Liver (tissue), 8 donors: ENCODE measurements at regions not wholly inside any gene's neighbourhood (a gene's known extent, or its start where the extent isn't known, plus 50 kb on each side); places are given as distances from the start of the nearest gene placed in this dataset.

Experiments
- DNase-seq: peaks from one replicate; pipeline ENCODE4 v3.0.0-alpha.2; 2017; ENCODE audit warnings: low spot score
- H3K27ac ChIP-seq, 2 donors: one replicate each; pipeline ENCODE4 v1.7.0; 2013; ENCODE audit warnings: inconsistent platforms in 2 of 2, low read length in 2 of 2, control low read depth in 1 of 2, low read depth in 1 of 2, mild to moderate bottlenecking in 1 of 2
- H3K27me3 ChIP-seq, 4 donors: one replicate each; pipeline versions ENCODE4 v1.6.1 to v1.7.0; 2013; ENCODE audit warnings: low read length in 3 of 4, inconsistent platforms in 1 of 4, mild to moderate bottlenecking in 1 of 4, moderate library complexity in 1 of 4; ENCODE audit not compliant: control insufficient read depth in 4 of 4, insufficient read depth in 4 of 4
- H3K36me3 ChIP-seq, 4 donors: one replicate each; pipeline versions ENCODE4 v1.6.1 to v1.7.0; 2013; ENCODE audit warnings: low read length in 3 of 4, mild to moderate bottlenecking in 3 of 4, low read depth in 1 of 4, moderate library complexity in 1 of 4; ENCODE audit not compliant: control insufficient read depth in 4 of 4, insufficient read depth in 3 of 4
- H3K4me1 ChIP-seq, 4 donors: one replicate each; pipeline versions ENCODE4 v1.6.1 to v1.7.0; 2013; ENCODE audit warnings: low read length in 3 of 4, mild to moderate bottlenecking in 3 of 4, moderate library complexity in 1 of 4; ENCODE audit not compliant: control insufficient read depth in 4 of 4, insufficient read depth in 4 of 4
- H3K4me3 ChIP-seq, 3 donors: one replicate each; pipeline versions ENCODE4 v1.6.1 to v1.7.0; 2013; ENCODE audit warnings: low read length in 3 of 3, control low read depth in 1 of 3, low read depth in 1 of 3, mild to moderate bottlenecking in 1 of 3
- H3K9ac ChIP-seq, 2 donors: one replicate each; pipeline ENCODE4 v1.7.0; 2013; ENCODE audit warnings: low read length in 2 of 2, mild to moderate bottlenecking in 2 of 2, moderate library complexity in 2 of 2, control low read depth in 1 of 2, low read depth in 1 of 2
- H3K9me3 ChIP-seq, 4 donors: one replicate each; pipeline versions ENCODE4 v1.6.1 to v1.7.0; 2013; ENCODE audit warnings: low read length in 3 of 4; ENCODE audit not compliant: control insufficient read depth in 4 of 4
- EGR1 ChIP-seq, 2 donors: IDR thresholded peaks; 2 replicates each; pipeline ENCODE4 v1.6.1; 2016 to 2018; ENCODE audit warnings: antibody characterized with exemption in 2 of 2, low read depth in 2 of 2
- FOXA1 ChIP-seq: IDR thresholded peaks from 2 replicates; pipeline ENCODE4 v1.6.1; 2016; ENCODE audit warnings: antibody characterized with exemption
- FOXA2 ChIP-seq: IDR thresholded peaks from 2 replicates; pipeline ENCODE4 v1.6.1; 2016; ENCODE audit warnings: antibody characterized with exemption
- HNF4A ChIP-seq, 2 donors: conservative IDR thresholded peaks; 2 replicates each; pipeline ENCODE4 v1.6.1; 2016; ENCODE audit warnings: antibody characterized with exemption in 2 of 2, mild to moderate bottlenecking in 2 of 2
- HNF4G ChIP-seq: IDR thresholded peaks from 2 replicates; pipeline ENCODE4 v1.6.1; 2016; ENCODE audit warnings: antibody characterized with exemption
- JUND ChIP-seq, 2 donors: IDR thresholded peaks; 2 replicates each; pipeline ENCODE4 v1.6.1; 2016; ENCODE audit warnings: antibody characterized with exemption in 2 of 2
- NR2F2 ChIP-seq: IDR thresholded peaks from 2 replicates; pipeline ENCODE4 v1.6.1; 2016; ENCODE audit warnings: antibody characterized with exemption
- RAD21 ChIP-seq, 2 donors: IDR thresholded peaks; 2 replicates each; pipeline ENCODE4 v1.6.1; 2016; ENCODE audit warnings: antibody characterized with exemption in 2 of 2, mild to moderate bottlenecking in 2 of 2
- RXRA ChIP-seq, 2 donors: IDR thresholded peaks; 2 replicates each; pipeline ENCODE4 v1.6.1; 2017 to 2018; ENCODE audit warnings: antibody characterized with exemption in 2 of 2, mild to moderate bottlenecking in 1 of 2
- TAF1 ChIP-seq: conservative IDR thresholded peaks from 2 replicates; pipeline ENCODE4 v1.6.1; 2016; ENCODE audit warnings: antibody characterized with exemption, mild to moderate bottlenecking
- YY1 ChIP-seq: IDR thresholded peaks from 2 replicates; pipeline ENCODE4 v1.6.1; 2016; ENCODE audit warnings: antibody characterized with exemption, mild to moderate bottlenecking
- WGBS: extraction: QIAGEN DNeasy Blood & Tissue Kit; methylation state at CpG from one replicate; pipeline ENCODE4 v1.1.7; 2013; 5-methylcytosine and 5-hydroxymethylcytosine counted together
- TF ChIP-seq, protein P1 (sequence below): IDR thresholded peaks from 2 replicates; pipeline ENCODE4 v1.6.1; 2016; ENCODE audit warnings: antibody characterized with exemption
- TF ChIP-seq, protein P2 (sequence below): IDR thresholded peaks from 2 replicates; pipeline ENCODE4 v1.6.1; 2016; ENCODE audit warnings: antibody characterized with exemption
- TF ChIP-seq, protein P3 (sequence below): IDR thresholded peaks from 2 replicates; pipeline ENCODE4 v1.6.1; 2016; ENCODE audit warnings: antibody characterized with exemption
- TF ChIP-seq, protein P4 (sequence below): fragments of 150-350 bp; IDR thresholded peaks from 2 replicates; pipeline ENCODE4 v1.5.1; 2017; ENCODE audit warnings: improper control_type of control experiment, low read depth, low read length; ENCODE audit not compliant: missing input control
- TF ChIP-seq, protein P5 (sequence below): IDR thresholded peaks from 2 replicates; pipeline ENCODE4 v1.6.1; 2016; ENCODE audit warnings: antibody characterized with exemption, mild to moderate bottlenecking
- donor health status: healthy.
- donor health status: healthy.
- donor health status: healthy.
- donor health status: healthy.
- donor health status: healthy.

DNA sequence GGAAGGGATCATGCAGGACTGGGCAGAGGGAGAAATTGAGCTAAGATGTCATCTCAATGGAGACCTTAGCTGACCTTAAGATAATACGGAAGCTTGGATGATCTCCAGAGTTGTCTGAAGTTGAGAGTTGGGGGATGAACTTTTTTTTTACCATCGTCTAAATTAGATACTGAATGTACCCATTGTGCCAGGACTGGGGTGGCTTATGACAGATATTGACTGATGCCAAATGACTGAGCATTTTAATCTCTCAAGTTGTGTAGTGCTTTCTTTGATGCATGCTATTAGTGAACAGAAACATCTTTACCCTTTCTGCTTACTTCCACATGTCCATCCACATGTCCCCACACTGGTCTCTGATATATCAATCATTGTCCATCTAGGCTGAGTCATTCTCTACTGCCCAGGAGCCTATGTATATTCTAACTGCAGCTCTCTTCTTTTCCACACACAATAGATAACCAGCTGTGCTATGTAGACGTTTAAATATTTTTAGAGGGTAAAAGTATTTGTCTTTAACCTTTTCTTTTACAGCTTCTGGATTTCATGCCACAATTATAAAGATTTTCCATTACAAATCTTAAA lies 60.2 kb upstream of the ZKSCAN2 start:
- H3K9me3 ChIP-seq = peaks cover 0 to 9% (median 4%) of the 10 kb centered on the region in 4 donors

DNA sequence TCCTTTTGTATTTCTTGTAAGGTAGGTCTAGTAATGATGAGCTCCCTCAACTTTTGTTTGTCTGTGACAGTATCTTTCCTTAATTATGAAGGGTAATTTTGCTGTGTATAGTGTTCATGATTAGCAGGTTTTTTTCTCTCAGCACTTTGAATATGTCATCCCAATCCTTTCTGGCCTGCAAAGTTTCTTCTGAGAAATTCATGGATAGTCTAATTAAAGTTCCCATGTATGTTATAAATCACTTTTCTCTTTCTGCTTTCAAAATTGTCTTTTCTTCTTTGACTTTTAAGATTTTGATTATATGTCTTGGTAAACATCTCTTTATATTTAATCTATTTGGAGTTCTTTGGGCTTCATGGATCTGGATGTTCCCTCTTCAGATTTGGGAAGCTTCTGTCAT lies 54.3 kb upstream of the ZKSCAN2 start:
- H3K4me3 ChIP-seq = no peak overlapping the region
- TF ChIP-seq FOXA2 (no peak), TAF1 (no peak), HNF4G (no peak)
- TF ChIP-seq, protein P1, sequence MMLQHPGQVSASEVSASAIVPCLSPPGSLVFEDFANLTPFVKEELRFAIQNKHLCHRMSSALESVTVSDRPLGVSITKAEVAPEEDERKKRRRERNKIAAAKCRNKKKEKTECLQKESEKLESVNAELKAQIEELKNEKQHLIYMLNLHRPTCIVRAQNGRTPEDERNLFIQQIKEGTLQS = no peak
- H3K27ac ChIP-seq = no peak overlapping the region
- no peaks in the 10 kb centered on the region for H3K36me3 ChIP-seq
- no peaks in the 10 kb centered on the region for H3K27me3 ChIP-seq
- H3K4me1 ChIP-seq = no peaks in the 10 kb centered on the region
- no peak overlapping the region for H3K9ac ChIP-seq
- H3K9me3 ChIP-seq = peaks cover 3 to 16% (median 11%) of the 10 kb centered on the region in 4 donors
- DNase-seq = no peak

More for the DNA sequence above, 60.2 kb upstream of the ZKSCAN2 start:
- no peak overlapping the region for H3K4me3 ChIP-seq
- H3K9ac ChIP-seq = no peak overlapping the region
- H3K27me3 ChIP-seq = no peaks in the 10 kb centered on the region
- TF ChIP-seq FOXA1 (no peak), HNF4A (conservative IDR thresholded peaks at IDR 0.05) (no peak), YY1 (no peak), TAF1 (no peak), HNF4G (no peak), RAD21 (IDR thresholded peaks at IDR 0.05) (no peak)
- TF ChIP-seq, protein P1 = no peak
- TF ChIP-seq, protein P2, sequence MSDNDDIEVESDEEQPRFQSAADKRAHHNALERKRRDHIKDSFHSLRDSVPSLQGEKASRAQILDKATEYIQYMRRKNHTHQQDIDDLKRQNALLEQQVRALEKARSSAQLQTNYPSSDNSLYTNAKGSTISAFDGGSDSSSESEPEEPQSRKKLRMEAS = no peak
- no peak overlapping the region for H3K27ac ChIP-seq
- DNase-seq = no peak
- no peaks in the 10 kb centered on the region for H3K36me3 ChIP-seq
- WGBS = 49% methylated on average over 3 of the region's 3 CpGs
- no peaks in the 10 kb centered on the region for H3K4me1 ChIP-seq

DNA sequence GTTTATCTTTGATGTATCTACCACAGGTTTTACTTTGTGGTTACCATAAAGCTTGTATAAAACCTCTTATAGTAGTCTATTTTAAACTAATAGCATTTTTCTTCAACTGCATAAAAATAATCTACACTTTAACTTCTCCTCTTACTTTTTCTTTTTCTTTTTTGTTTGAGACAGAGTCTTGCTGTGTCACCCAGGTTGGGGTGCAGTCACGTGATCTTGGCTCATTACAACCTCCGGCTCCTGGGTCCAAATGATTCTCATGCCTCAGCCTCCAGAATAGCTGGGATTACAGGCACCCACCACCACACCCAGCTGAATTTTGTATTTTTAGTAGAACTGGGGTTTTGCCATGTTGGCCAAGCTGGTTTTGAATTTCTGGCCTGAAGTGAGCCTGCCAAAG lies 53.4 kb upstream of the ZKSCAN2 start:
- Histone ChIP-seq H3K27ac (no peak overlapping the region), H3K27me3 (no peaks in the 10 kb centered on the region), H3K4me1 (no peaks in the 10 kb centered on the region), H3K36me3 (no peaks in the 10 kb centered on the region), H3K4me3 (peak overlapping the region in 1 of 3 donors; percentile 18), H3K9ac (no peak overlapping the region), H3K9me3 (peaks cover 3 to 16% (median 11%) of the 10 kb centered on the region in 4 donors)
- 86% methylated on average over 2 of the region's 2 CpGs for WGBS
- TF ChIP-seq HNF4A (conservative IDR thresholded peaks at IDR 0.05) (no peak), JUND (IDR thresholded peaks at IDR 0.05) (no peak), YY1 (no peak), FOXA2 (no peak), EGR1 (IDR thresholded peaks at IDR 0.05; ENCODE audit: low read depth in 2 of 2) (no peak), NR2F2 (no peak), TAF1 (no peak), RXRA (IDR thresholded peaks at IDR 0.05) (no peak)
- TF ChIP-seq, protein P3, sequence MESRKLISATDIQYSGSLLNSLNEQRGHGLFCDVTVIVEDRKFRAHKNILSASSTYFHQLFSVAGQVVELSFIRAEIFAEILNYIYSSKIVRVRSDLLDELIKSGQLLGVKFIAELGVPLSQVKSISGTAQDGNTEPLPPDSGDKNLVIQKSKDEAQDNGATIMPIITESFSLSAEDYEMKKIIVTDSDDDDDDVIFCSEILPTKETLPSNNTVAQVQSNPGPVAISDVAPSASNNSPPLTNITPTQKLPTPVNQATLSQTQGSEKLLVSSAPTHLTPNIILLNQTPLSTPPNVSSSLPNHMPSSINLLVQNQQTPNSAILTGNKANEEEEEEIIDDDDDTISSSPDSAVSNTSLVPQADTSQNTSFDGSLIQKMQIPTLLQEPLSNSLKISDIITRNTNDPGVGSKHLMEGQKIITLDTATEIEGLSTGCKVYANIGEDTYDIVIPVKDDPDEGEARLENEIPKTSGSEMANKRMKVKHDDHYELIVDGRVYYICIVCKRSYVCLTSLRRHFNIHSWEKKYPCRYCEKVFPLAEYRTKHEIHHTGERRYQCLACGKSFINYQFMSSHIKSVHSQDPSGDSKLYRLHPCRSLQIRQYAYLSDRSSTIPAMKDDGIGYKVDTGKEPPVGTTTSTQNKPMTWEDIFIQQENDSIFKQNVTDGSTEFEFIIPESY = no peak
- TF ChIP-seq, protein P1 = no peak
- TF ChIP-seq, protein P4, sequence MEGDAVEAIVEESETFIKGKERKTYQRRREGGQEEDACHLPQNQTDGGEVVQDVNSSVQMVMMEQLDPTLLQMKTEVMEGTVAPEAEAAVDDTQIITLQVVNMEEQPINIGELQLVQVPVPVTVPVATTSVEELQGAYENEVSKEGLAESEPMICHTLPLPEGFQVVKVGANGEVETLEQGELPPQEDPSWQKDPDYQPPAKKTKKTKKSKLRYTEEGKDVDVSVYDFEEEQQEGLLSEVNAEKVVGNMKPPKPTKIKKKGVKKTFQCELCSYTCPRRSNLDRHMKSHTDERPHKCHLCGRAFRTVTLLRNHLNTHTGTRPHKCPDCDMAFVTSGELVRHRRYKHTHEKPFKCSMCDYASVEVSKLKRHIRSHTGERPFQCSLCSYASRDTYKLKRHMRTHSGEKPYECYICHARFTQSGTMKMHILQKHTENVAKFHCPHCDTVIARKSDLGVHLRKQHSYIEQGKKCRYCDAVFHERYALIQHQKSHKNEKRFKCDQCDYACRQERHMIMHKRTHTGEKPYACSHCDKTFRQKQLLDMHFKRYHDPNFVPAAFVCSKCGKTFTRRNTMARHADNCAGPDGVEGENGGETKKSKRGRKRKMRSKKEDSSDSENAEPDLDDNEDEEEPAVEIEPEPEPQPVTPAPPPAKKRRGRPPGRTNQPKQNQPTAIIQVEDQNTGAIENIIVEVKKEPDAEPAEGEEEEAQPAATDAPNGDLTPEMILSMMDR = no peak
- TF ChIP-seq, protein P5, sequence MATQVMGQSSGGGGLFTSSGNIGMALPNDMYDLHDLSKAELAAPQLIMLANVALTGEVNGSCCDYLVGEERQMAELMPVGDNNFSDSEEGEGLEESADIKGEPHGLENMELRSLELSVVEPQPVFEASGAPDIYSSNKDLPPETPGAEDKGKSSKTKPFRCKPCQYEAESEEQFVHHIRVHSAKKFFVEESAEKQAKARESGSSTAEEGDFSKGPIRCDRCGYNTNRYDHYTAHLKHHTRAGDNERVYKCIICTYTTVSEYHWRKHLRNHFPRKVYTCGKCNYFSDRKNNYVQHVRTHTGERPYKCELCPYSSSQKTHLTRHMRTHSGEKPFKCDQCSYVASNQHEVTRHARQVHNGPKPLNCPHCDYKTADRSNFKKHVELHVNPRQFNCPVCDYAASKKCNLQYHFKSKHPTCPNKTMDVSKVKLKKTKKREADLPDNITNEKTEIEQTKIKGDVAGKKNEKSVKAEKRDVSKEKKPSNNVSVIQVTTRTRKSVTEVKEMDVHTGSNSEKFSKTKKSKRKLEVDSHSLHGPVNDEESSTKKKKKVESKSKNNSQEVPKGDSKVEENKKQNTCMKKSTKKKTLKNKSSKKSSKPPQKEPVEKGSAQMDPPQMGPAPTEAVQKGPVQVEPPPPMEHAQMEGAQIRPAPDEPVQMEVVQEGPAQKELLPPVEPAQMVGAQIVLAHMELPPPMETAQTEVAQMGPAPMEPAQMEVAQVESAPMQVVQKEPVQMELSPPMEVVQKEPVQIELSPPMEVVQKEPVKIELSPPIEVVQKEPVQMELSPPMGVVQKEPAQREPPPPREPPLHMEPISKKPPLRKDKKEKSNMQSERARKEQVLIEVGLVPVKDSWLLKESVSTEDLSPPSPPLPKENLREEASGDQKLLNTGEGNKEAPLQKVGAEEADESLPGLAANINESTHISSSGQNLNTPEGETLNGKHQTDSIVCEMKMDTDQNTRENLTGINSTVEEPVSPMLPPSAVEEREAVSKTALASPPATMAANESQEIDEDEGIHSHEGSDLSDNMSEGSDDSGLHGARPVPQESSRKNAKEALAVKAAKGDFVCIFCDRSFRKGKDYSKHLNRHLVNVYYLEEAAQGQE = no peak
- DNase-seq = no peak
